Activated T-helper 2 cell treated with anti-CD3 and anti-CD28 coated beads, Interferon-gamma antibody, Interleukin-2, Interleukin-4, amounts not matched to agents 10 μg/mL and 5 μg/mL and 100 μg/mL, durations not matched to agents 14 hours and 24 hours and 36 hours (primary cell): ENCODE measurements at regions not wholly inside any gene's neighbourhood (a gene's known extent, or its start where the extent isn't known, plus 50 kb on each side); places are given as distances from the start of the nearest gene placed in this dataset.
"Not testable (repeated sequence)": the region's sequence is repeated elsewhere in the genome, so short reads cannot be mapped to it uniquely, and the experiment has no call there.

Experiments used
- DNase-seq: peaks from one replicate; pipeline ENCODE4 v3.0.0; 2021; ENCODE audit warnings: low spot score
- H3K27ac Mint-ChIP-seq: one replicate; pipeline ENCODE4 v1.8.0; 2021; ENCODE audit warnings: mixed read lengths
- H3K27me3 Mint-ChIP-seq: one replicate; pipeline ENCODE4 v1.8.0; 2021; ENCODE audit warnings: low read depth, mixed read lengths
- H3K36me3 Mint-ChIP-seq: one replicate; pipeline ENCODE4 v1.8.0; 2021; ENCODE audit warnings: low read depth, mixed read lengths
- H3K4me1 Mint-ChIP-seq: one replicate; pipeline ENCODE4 v1.8.0; 2021; ENCODE audit warnings: low read depth, mixed read lengths
- H3K4me3 Mint-ChIP-seq: one replicate; pipeline ENCODE4 v1.8.0; 2021; ENCODE audit warnings: low read depth, mild to moderate bottlenecking, moderate library complexity, mixed read lengths
- H3K9me3 Mint-ChIP-seq: one replicate; pipeline ENCODE4 v1.8.0; 2021; ENCODE audit warnings: mixed read lengths
- intact Hi-C: fragments of 100-400 bp; cut with micrococcal nuclease; formaldehyde crosslinking; loops from one replicate; pipeline ENCODE4 v1.15.1; 2023

GRCh38 chr10:17538941-17539340 lies 78.2 kb downstream of the HACD1 start:
- intact Hi-C loops, result no loop called here
- Mint-ChIP-seq H3K27ac (no peak overlapping the region), H3K9me3 (peaks cover 4% of the 10 kb centered on the region), H3K27me3 (peaks cover 6% of the 10 kb centered on the region), H3K4me3 (no peak overlapping the region), H3K4me1 (no peaks in the 10 kb centered on the region), H3K36me3 (no peaks in the 10 kb centered on the region)
- DNase-seq, result no peak

DNA sequence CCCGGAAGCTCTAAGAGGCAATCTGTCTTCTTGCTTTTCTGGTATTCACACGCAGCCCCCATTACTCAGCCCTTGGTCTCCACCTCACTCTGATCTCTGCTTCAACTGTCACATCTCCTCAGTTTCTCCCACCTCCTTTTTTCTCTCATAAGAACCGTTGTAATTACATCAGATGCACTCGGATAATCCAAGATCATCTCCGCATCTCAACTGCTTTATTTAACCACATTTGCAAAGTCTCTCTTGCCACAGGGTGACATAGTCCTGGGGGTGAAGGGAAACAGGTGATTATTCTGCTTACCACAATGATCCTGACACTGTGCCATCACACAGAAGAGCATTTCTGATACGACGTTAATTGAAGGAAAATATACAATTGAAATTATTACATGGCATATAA lies 79.9 kb downstream of the HACD1 start:
- H3K27me3 Mint-ChIP-seq, result peaks cover 6% of the 10 kb centered on the region
- H3K4me3 Mint-ChIP-seq, result no peak overlapping the region
- intact Hi-C loops, result no loop called here
- no peak overlapping the region for H3K27ac Mint-ChIP-seq
- peaks cover 4% of the 10 kb centered on the region for H3K9me3 Mint-ChIP-seq
- no peaks in the 10 kb centered on the region for H3K36me3 Mint-ChIP-seq
- DNase-seq, result no peak
- no peaks in the 10 kb centered on the region for H3K4me1 Mint-ChIP-seq

- intact Hi-C loops, result no loop called here
- DNase-seq, result no peak
- H3K9me3 Mint-ChIP-seq, result peaks cover 4% of the 10 kb centered on the region
- H3K27me3 Mint-ChIP-seq, result peaks cover 6% of the 10 kb centered on the region
- no peaks in the 10 kb centered on the region for H3K36me3 Mint-ChIP-seq
- no peak overlapping the region for H3K4me3 Mint-ChIP-seq
- H3K4me1 Mint-ChIP-seq, result no peaks in the 10 kb centered on the region
- H3K27ac Mint-ChIP-seq, result no peak overlapping the region
These were observed 81.0 kb downstream of the HACD1 start for GRCh38 chr10:17536221-17536620.

DNA sequence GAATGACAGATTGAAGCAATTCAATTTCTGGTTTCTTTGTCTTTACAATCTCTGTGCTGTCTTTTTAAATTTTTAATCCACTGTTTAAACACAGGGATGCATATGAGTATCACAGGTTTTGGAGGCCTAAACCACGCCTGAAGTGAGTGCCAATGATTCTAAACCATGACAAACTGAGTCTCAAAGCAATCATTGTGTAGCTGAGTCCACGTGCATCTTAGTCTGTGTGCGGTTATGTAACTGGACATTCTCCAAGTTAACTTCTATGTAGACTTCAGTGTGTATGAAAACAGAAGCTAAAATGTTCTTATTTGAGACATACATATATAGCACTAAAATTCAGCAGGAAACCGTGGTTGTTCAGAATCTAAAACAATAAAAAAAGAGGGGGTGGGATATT lies 79.3 kb upstream of the ST8SIA6 start:
- H3K36me3 Mint-ChIP-seq, result no peaks in the 10 kb centered on the region
- H3K9me3 Mint-ChIP-seq, result peaks cover under 1% of the 10 kb centered on the region
- intact Hi-C loops, result no loop called here
- peaks cover 3% of the 10 kb centered on the region for H3K27me3 Mint-ChIP-seq
- no peak overlapping the region for H3K4me3 Mint-ChIP-seq
- DNase-seq, result no peak
- no peaks in the 10 kb centered on the region for H3K4me1 Mint-ChIP-seq
- no peak overlapping the region for H3K27ac Mint-ChIP-seq

DNA sequence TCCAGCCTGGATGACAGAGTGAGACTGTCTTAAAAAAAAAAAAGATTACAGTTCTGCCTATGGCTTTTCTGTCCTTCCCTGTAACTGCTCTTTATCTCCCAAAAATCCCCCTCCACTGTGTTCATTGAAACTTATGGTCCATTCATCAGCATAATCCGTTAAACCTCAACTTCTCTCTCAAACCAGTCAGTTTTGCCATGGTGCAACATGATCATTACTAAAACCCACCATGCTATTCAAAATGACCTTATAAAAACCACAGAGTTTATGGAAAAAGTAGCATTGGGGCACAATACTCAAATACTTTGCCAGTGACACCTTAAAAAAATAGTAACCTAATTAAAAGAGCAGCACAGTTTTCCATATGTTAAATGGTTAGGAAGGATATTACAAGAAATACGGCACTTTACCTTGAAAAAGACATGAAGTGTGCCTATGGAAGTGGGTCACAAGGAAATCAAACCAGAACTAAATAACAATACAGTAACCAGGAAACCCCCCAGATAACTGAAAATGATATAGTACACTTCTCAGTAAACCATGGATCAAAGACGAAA lies 74.0 kb upstream of the ST8SIA6 start:
- Mint-ChIP-seq H3K27ac (no peak overlapping the region), H3K4me1 (no peaks in the 10 kb centered on the region), H3K27me3 (peaks cover 1% of the 10 kb centered on the region), H3K9me3 (no peaks in the 10 kb centered on the region), H3K36me3 (no peaks in the 10 kb centered on the region), H3K4me3 (no peak overlapping the region)
- no peak for DNase-seq
- intact Hi-C loops, result no loop called here

DNA sequence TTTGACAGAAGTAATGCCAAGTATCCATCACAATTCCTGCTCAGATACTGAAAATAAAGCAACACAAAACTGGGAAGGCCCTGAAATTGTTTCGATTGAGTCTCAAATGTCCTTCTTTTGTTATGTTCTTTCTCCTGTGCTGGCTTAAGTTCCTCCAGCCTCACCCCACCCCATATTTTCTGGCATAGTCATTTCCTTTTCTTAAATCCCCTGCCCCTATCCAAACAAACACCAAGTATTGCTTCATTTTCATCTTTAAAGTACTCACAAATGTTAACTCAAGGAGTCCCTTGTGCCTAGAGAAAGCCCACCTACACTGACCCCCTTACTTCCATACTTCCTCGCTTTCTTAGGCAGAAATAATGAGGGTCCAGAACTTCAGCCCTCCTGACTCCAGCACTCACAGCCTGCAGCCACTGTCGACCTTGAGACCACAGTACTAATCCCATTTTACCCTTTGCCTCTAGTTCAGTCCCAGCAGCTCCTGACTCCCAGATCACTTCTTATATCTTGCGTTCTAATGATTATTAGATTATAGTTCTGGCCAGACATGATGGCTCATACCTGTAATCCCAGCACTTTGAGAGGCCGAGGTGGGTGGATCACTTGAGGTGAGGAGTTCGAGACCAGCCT lies 73.2 kb upstream of the ST8SIA6 start:
- no peaks in the 10 kb centered on the region for H3K36me3 Mint-ChIP-seq
- H3K9me3 Mint-ChIP-seq, result no peaks in the 10 kb centered on the region
- DNase-seq, result no peak
- H3K27me3 Mint-ChIP-seq, result peaks cover 3% of the 10 kb centered on the region
- H3K4me1 Mint-ChIP-seq, result no peaks in the 10 kb centered on the region
- intact Hi-C loops, result no loop called here
- H3K4me3 Mint-ChIP-seq, result no peak overlapping the region
- no peak overlapping the region for H3K27ac Mint-ChIP-seq

- H3K27ac Mint-ChIP-seq, H3K36me3 Mint-ChIP-seq, H3K4me3 Mint-ChIP-seq, H3K4me1 Mint-ChIP-seq, intact Hi-C loops, H3K27me3 Mint-ChIP-seq, H3K9me3 Mint-ChIP-seq, DNase-seq: not testable (repeated sequence)
These were observed 72.2 kb upstream of the ST8SIA6 start for GRCh38 chr10:17526571-17526970.

- Mint-ChIP-seq H3K4me3 (no peak overlapping the region), H3K27ac (no peak overlapping the region), H3K27me3 (peaks cover 7% of the 10 kb centered on the region), H3K4me1 (no peaks in the 10 kb centered on the region), H3K36me3 (no peaks in the 10 kb centered on the region), H3K9me3 (no peaks in the 10 kb centered on the region)
- intact Hi-C loops, result no loop called here
- no peak for DNase-seq
These were observed 69.5 kb upstream of the ST8SIA6 start for GRCh38 chr10:17523917-17524316.

GRCh38 chr10:17523246-17523753 lies 68.9 kb upstream of the ST8SIA6 start:
- Mint-ChIP-seq H3K4me1 (no peaks in the 10 kb centered on the region), H3K4me3 (no peak overlapping the region), H3K36me3 (no peaks in the 10 kb centered on the region), H3K27ac (no peak overlapping the region), H3K9me3 (no peaks in the 10 kb centered on the region), H3K27me3 (peaks cover 7% of the 10 kb centered on the region)
- DNase-seq, result no peak
- intact Hi-C loops, result no loop called here

GRCh38 chr10:17522269-17522668 lies 67.9 kb upstream of the ST8SIA6 start:
- H3K9me3 Mint-ChIP-seq, H3K27ac Mint-ChIP-seq, H3K36me3 Mint-ChIP-seq, H3K4me3 Mint-ChIP-seq, H3K27me3 Mint-ChIP-seq, DNase-seq, intact Hi-C loops, H3K4me1 Mint-ChIP-seq: not testable (repeated sequence)

GRCh38 chr10:17519457-17519856 lies 65.1 kb upstream of the ST8SIA6 start:
- H3K36me3 Mint-ChIP-seq, result no peaks in the 10 kb centered on the region
- peaks cover 7% of the 10 kb centered on the region for H3K27me3 Mint-ChIP-seq
- intact Hi-C loops, result no loop called here
- H3K9me3 Mint-ChIP-seq, result no peaks in the 10 kb centered on the region
- no peaks in the 10 kb centered on the region for H3K4me1 Mint-ChIP-seq
- no peak overlapping the region for H3K27ac Mint-ChIP-seq
- no peak overlapping the region for H3K4me3 Mint-ChIP-seq
- DNase-seq, result no peak

DNA sequence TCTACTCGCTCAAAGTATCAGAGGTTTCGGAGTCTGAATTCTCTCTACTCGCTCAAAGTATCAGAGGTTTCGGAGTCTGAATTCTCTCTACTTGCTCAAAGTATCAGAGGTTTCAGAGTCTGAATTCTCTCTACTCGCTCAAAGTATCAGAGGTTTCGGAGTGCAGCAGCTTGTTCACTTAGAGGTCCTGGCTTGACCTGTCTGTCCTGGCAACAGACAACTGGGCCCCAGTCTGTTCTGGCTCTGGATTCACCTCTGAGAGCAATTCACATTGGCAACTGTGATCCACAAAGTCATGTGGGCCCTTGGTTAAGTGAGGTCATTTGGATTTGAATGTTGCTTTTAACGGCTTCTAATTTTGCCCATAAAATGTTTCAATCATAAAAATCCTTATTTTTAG lies 63.9 kb upstream of the ST8SIA6 start:
- intact Hi-C loops, result no loop called here
- Mint-ChIP-seq H3K27me3 (peaks cover 7% of the 10 kb centered on the region), H3K36me3 (no peaks in the 10 kb centered on the region), H3K4me1 (no peaks in the 10 kb centered on the region), H3K4me3 (no peak overlapping the region), H3K9me3 (no peaks in the 10 kb centered on the region), H3K27ac (no peak overlapping the region)
- DNase-seq, result no peak

GRCh38 chr10:17516376-17516775 lies 62.0 kb upstream of the ST8SIA6 start:
- Mint-ChIP-seq H3K27ac (no peak overlapping the region), H3K36me3 (no peaks in the 10 kb centered on the region), H3K4me1 (peaks cover 6% of the 10 kb centered on the region), H3K4me3 (no peak overlapping the region), H3K9me3 (no peaks in the 10 kb centered on the region), H3K27me3 (peaks cover 4% of the 10 kb centered on the region)
- intact Hi-C loops, result no loop called here
- DNase-seq, result no peak
